Activated CD4-positive, alpha-beta memory T cell treated with anti-CD3 and anti-CD28 coated beads for 36 hours (primary cell): ENCODE measurements at regions not wholly inside any gene's neighbourhood (a gene's known extent, or its start where the extent isn't known, plus 50 kb on each side); places are given as distances from the start of the nearest gene placed in this dataset.

Experiments
- CTCF ChIA-PET: fragments of 350-600 bp; sonication (Branson Sonifier 250); formaldehyde crosslinking; loops from one replicate; lab custom pipeline; 2021; ENCODE audit warnings: antibody characterized with exemption, inconsistent platforms; lab: Charles Lee
- POLR2A ChIA-PET: fragments of 350-600 bp; sonication (Branson Sonifier 250); formaldehyde crosslinking; loops from one replicate; lab custom pipeline; 2021; ENCODE audit warnings: antibody characterized with exemption; lab: Charles Lee
- DNase-seq: peaks from one replicate; pipeline ENCODE4 v3.0.0-alpha.2; 2020
- H3K27ac Mint-ChIP-seq: one replicate; pipeline ENCODE4 v1.8.0; 2021; ENCODE audit warnings: mixed read lengths
- H3K27me3 Mint-ChIP-seq: one replicate; pipeline ENCODE4 v1.8.0; 2021; ENCODE audit warnings: mixed read lengths
- H3K36me3 Mint-ChIP-seq: one replicate; pipeline ENCODE4 v1.8.0; 2021; ENCODE audit warnings: mixed read lengths
- H3K4me1 Mint-ChIP-seq: one replicate; pipeline ENCODE4 v1.8.0; 2021; ENCODE audit warnings: low read depth, mixed read lengths
- H3K4me3 Mint-ChIP-seq: one replicate; pipeline ENCODE4 v1.8.0; 2021; ENCODE audit warnings: mild to moderate bottlenecking, mixed read lengths
- H3K9me3 Mint-ChIP-seq: one replicate; pipeline ENCODE4 v1.8.0; 2021; ENCODE audit warnings: mixed read lengths
- intact Hi-C: fragments of 100-400 bp; cut with micrococcal nuclease; formaldehyde crosslinking; loops from one replicate; pipeline ENCODE4 v1.15.1; 2023

- Mint-ChIP-seq H3K36me3 (no peaks in the 10 kb centered on the region), H3K4me1 (no peaks in the 10 kb centered on the region), H3K27me3 (peaks cover 3% of the 10 kb centered on the region), H3K9me3 (no peaks in the 10 kb centered on the region), H3K27ac (no peak overlapping the region), H3K4me3 (no peak overlapping the region)
- POLR2A ChIA-PET = no interaction called here
- CTCF ChIA-PET = no interaction called here
- intact Hi-C loops = no loop called here
- DNase-seq = no peak
These were observed 484.1 kb downstream of the ZSWIM6 start for GRCh38 chr5:61816146-61816545.

- no peak overlapping the region for H3K4me3 Mint-ChIP-seq
- DNase-seq = no peak
- ChIA-PET POLR2A (no interaction called here), CTCF (interaction anchor here (0.6 kb wide), 1 partner anchor 1175 kb away, joined by 4 read pairs; no protein-coding TSS in a partner anchor)
- intact Hi-C loops = no loop called here
- no peaks in the 10 kb centered on the region for H3K4me1 Mint-ChIP-seq
- H3K27me3 Mint-ChIP-seq = peaks cover 3% of the 10 kb centered on the region
- no peak overlapping the region for H3K27ac Mint-ChIP-seq
- no peaks in the 10 kb centered on the region for H3K36me3 Mint-ChIP-seq
- no peaks in the 10 kb centered on the region for H3K9me3 Mint-ChIP-seq
These were observed 484.8 kb downstream of the ZSWIM6 start for GRCh38 chr5:61816585-61817450.

- ChIA-PET CTCF (interaction anchor here (0.6 kb wide), 1 partner anchor 1176 kb away, joined by 4 read pairs; no protein-coding TSS in a partner anchor), POLR2A (no interaction called here)
- H3K4me1 Mint-ChIP-seq = no peaks in the 10 kb centered on the region
- intact Hi-C loops = no loop called here
- no peak for DNase-seq
- no peak overlapping the region for H3K4me3 Mint-ChIP-seq
- H3K27me3 Mint-ChIP-seq = peaks cover 3% of the 10 kb centered on the region
- H3K9me3 Mint-ChIP-seq = no peaks in the 10 kb centered on the region
- no peaks in the 10 kb centered on the region for H3K36me3 Mint-ChIP-seq
- no peak overlapping the region for H3K27ac Mint-ChIP-seq
These were observed 485.6 kb downstream of the ZSWIM6 start for GRCh38 chr5:61817472-61818326.

- ChIA-PET CTCF (no interaction called here), POLR2A (no interaction called here)
- peaks cover 3% of the 10 kb centered on the region for H3K27me3 Mint-ChIP-seq
- H3K4me3 Mint-ChIP-seq = no peak overlapping the region
- DNase-seq = no peak
- no peaks in the 10 kb centered on the region for H3K36me3 Mint-ChIP-seq
- intact Hi-C loops = no loop called here
- no peaks in the 10 kb centered on the region for H3K4me1 Mint-ChIP-seq
- no peaks in the 10 kb centered on the region for H3K9me3 Mint-ChIP-seq
- no peak overlapping the region for H3K27ac Mint-ChIP-seq
These were observed 485.2 kb upstream of the KIF2A start for GRCh38 chr5:61820836-61821235.

GRCh38 chr5:61821561-61821960, 484.4 kb upstream of the KIF2A start:
- no peak for DNase-seq
- ChIA-PET POLR2A (no interaction called here), CTCF (no interaction called here)
- no peak overlapping the region for H3K4me3 Mint-ChIP-seq
- no peaks in the 10 kb centered on the region for H3K27me3 Mint-ChIP-seq
- intact Hi-C loops = no loop called here
- no peaks in the 10 kb centered on the region for H3K36me3 Mint-ChIP-seq
- no peaks in the 10 kb centered on the region for H3K4me1 Mint-ChIP-seq
- no peaks in the 10 kb centered on the region for H3K9me3 Mint-ChIP-seq
- H3K27ac Mint-ChIP-seq = no peak overlapping the region

- H3K4me3 Mint-ChIP-seq = no peak overlapping the region
- no peak overlapping the region for H3K27ac Mint-ChIP-seq
- H3K27me3 Mint-ChIP-seq = no peaks in the 10 kb centered on the region
- H3K9me3 Mint-ChIP-seq = no peaks in the 10 kb centered on the region
- intact Hi-C loops = no loop called here
- POLR2A ChIA-PET = interaction anchor here (0.6 kb wide), 1 partner anchor 1332 kb away, joined by 3 read pairs; no protein-coding TSS in a partner anchor
- no peak for DNase-seq
- CTCF ChIA-PET = no interaction called here
- no peaks in the 10 kb centered on the region for H3K4me1 Mint-ChIP-seq
- no peaks in the 10 kb centered on the region for H3K36me3 Mint-ChIP-seq
These were observed 483.4 kb upstream of the KIF2A start for GRCh38 chr5:61822584-61822983.

- ChIA-PET POLR2A (no interaction called here), CTCF (no interaction called here)
- Mint-ChIP-seq H3K36me3 (no peaks in the 10 kb centered on the region), H3K9me3 (no peaks in the 10 kb centered on the region), H3K27ac (no peak overlapping the region), H3K27me3 (no peaks in the 10 kb centered on the region), H3K4me3 (no peak overlapping the region), H3K4me1 (no peaks in the 10 kb centered on the region)
- DNase-seq = no peak
- intact Hi-C loops = no loop called here
These were observed 482.9 kb upstream of the KIF2A start for GRCh38 chr5:61823065-61823464.

- H3K9me3 Mint-ChIP-seq = no peaks in the 10 kb centered on the region
- no peak overlapping the region for H3K4me3 Mint-ChIP-seq
- ChIA-PET POLR2A (no interaction called here), CTCF (no interaction called here)
- H3K36me3 Mint-ChIP-seq = no peaks in the 10 kb centered on the region
- no peaks in the 10 kb centered on the region for H3K27me3 Mint-ChIP-seq
- DNase-seq = no peak
- H3K27ac Mint-ChIP-seq = no peak overlapping the region
- intact Hi-C loops = no loop called here
- no peaks in the 10 kb centered on the region for H3K4me1 Mint-ChIP-seq
These were observed 482.2 kb upstream of the KIF2A start for GRCh38 chr5:61823781-61824180.

GRCh38 chr5:61824396-61824795, 481.6 kb upstream of the KIF2A start:
- Mint-ChIP-seq H3K27ac (no peak overlapping the region), H3K36me3 (no peaks in the 10 kb centered on the region), H3K4me1 (no peaks in the 10 kb centered on the region), H3K4me3 (no peak overlapping the region), H3K9me3 (no peaks in the 10 kb centered on the region), H3K27me3 (no peaks in the 10 kb centered on the region)
- intact Hi-C loops = no loop called here
- no peak for DNase-seq
- CTCF ChIA-PET = no interaction called here
- POLR2A ChIA-PET = no interaction called here

GRCh38 chr5:61827445-61827975, 478.5 kb upstream of the KIF2A start:
- CTCF ChIA-PET = no interaction called here
- Mint-ChIP-seq H3K4me1 (no peaks in the 10 kb centered on the region), H3K27ac (no peak overlapping the region), H3K4me3 (no peak overlapping the region), H3K9me3 (no peaks in the 10 kb centered on the region), H3K36me3 (no peaks in the 10 kb centered on the region), H3K27me3 (no peaks in the 10 kb centered on the region)
- POLR2A ChIA-PET = no interaction called here
- intact Hi-C loops = no loop called here
- DNase-seq = no peak

GRCh38 chr5:61828856-61829255, 477.1 kb upstream of the KIF2A start:
- POLR2A ChIA-PET = no interaction called here
- no peaks in the 10 kb centered on the region for H3K4me1 Mint-ChIP-seq
- no peak overlapping the region for H3K4me3 Mint-ChIP-seq
- no peaks in the 10 kb centered on the region for H3K9me3 Mint-ChIP-seq
- intact Hi-C loops = no loop called here
- DNase-seq = no peak
- CTCF ChIA-PET = no interaction called here
- no peaks in the 10 kb centered on the region for H3K27me3 Mint-ChIP-seq
- H3K36me3 Mint-ChIP-seq = no peaks in the 10 kb centered on the region
- no peak overlapping the region for H3K27ac Mint-ChIP-seq

GRCh38 chr5:61831736-61832135, 474.3 kb upstream of the KIF2A start:
- H3K36me3 Mint-ChIP-seq = no peaks in the 10 kb centered on the region
- no peak for DNase-seq

More at GRCh38 chr5:61831736-61832135, 474.3 kb upstream of the KIF2A start:
- H3K4me3 Mint-ChIP-seq = no peak overlapping the region
- no peak overlapping the region for H3K27ac Mint-ChIP-seq
- H3K9me3 Mint-ChIP-seq = no peaks in the 10 kb centered on the region
- ChIA-PET CTCF (no interaction called here), POLR2A (no interaction called here)
- H3K27me3 Mint-ChIP-seq = no peaks in the 10 kb centered on the region
- no peaks in the 10 kb centered on the region for H3K4me1 Mint-ChIP-seq
- intact Hi-C loops = no loop called here
